Fibroblast of skin of right quadriceps (primary cell): ENCODE measurements at regions not wholly inside any gene's neighbourhood (a gene's known extent, or its start where the extent isn't known, plus 50 kb on each side); places are given as distances from the start of the nearest gene placed in this dataset.

Source experiments
- DNase-seq: peaks from one replicate; pipeline ENCODE4 v3.0.0-alpha.2; 2013

- DNase-seq, result no peak
Observed at GRCh38 chr13:110097013-110097412, 209.9 kb downstream of the COL4A1 start.

DNA sequence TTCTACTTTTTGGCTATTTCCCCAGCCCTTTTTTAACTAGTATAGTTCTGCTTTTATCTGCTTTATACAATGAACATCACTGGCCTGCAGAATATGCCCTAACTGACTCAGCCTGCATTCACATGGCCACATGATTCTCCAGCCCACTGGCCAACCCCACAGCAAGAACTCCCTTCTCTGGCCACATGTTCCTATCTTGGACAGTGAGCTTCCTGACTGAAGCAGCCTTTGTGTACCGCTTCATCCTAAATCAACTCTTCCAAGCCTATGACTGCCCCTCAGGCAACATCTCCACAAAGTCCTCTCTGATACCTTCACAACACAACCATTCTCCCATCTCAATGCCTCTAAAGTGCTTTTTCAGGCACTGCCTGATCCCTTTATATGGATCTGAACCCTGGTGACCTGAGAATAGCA lies 214.1 kb downstream of the COL4A1 start:
- DNase-seq, result no peak

- no peak for DNase-seq
Observed at GRCh38 chr13:110089815-110090214, 217.1 kb downstream of the COL4A1 start.

- DNase-seq, result no peak
Observed at GRCh38 chr13:110089100-110089499, 217.9 kb downstream of the COL4A1 start.

DNA sequence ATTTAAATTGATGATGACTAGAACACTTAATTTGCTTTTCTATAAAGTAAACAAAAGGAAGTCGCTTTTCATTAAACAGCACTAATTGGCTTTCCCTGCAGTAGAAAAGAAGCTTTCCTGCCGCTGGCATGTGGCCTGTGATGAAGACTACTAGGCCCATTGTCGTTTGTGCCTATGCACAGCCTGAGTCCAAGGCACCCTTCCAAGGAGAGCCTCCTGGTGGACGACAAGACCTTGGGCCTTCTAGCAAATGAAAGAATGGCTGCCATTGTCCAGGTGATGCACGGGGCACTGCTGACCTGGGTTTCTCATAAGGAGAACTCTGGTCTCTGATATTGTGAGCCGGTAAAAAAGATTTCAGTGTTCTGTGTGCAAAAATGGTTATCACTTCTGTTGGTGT lies 233.0 kb downstream of the COL4A1 start:
- no peak for DNase-seq

- peak; percentile 82 for DNase-seq
Observed at GRCh38 chr13:110070511-110071120, 236.3 kb downstream of the COL4A1 start.

GRCh38 chr13:110070046-110070445 lies 236.9 kb downstream of the COL4A1 start:
- no peak for DNase-seq

DNA sequence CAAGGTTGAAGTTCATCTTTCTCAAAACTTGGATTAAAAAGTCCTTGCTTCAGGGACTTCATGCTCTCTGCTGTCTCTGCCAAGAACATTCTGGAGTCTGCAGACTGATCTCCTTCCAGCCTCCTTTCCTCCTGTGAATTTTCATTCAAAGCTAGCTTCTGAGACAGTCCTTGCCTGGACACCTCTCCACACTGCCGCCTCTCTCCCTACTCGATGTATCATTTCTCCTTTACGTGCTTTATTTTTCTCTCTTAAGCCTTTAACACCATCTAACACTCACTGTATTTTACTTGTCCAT lies 238.8 kb downstream of the COL4A1 start:
- DNase-seq, result no peak

DNA sequence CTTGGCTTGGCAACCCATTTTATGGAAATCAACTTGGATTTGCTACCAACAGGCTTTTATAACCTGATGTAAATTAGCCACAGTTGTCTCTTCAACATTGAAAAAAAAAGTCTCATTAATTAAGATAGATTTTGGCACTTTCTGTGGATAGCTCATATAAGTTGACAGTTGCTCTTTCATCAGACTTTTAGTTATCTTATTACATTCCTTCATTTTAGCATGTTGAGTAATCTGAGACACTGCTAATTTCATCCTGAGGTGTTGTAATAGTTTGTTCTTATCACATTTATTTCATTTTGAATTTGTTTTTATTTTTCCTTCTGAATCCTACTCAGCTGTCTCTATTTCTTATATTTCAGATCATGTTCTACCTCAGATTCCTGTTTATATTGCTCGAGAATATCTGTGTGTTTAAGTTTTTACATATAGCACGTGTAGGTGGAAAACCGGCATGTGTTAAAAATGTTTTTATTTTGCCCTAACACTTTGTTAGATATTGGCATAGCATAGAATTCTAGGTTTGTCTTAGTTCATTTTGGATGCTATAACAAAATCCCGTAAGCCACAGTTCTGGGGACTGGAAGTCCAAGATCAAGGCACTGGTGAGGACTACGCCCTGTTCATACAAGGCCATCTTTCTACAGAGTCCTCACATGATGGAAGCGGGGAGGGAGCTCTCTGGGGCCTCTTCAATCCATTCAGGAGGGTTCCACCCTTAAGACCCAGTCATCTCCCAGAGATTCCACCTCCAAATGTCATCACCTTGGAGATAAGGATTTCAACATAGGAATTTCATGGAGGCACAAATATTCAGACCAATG lies 239.4 kb downstream of the COL4A1 start:
- no peak for DNase-seq

DNA sequence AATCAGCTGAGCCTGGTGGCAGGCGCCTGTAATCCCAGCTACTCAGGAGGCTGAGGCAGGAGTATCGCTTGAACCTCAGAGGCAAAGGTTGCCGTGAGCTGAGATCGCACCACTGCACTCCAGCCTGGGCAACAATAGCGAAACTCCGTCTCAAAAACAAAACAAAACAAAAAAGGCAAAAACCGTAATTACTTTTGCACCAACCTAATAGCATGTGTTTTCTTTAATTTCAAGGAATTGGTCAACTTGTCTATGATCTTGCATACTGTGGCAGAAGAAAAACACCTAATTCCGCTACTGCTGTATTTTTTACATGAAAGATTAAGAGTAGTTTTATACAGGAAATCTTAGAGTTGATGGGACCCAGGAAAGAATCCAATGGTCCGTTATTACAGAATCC lies 241.2 kb downstream of the COL4A1 start:
- no peak for DNase-seq

DNA sequence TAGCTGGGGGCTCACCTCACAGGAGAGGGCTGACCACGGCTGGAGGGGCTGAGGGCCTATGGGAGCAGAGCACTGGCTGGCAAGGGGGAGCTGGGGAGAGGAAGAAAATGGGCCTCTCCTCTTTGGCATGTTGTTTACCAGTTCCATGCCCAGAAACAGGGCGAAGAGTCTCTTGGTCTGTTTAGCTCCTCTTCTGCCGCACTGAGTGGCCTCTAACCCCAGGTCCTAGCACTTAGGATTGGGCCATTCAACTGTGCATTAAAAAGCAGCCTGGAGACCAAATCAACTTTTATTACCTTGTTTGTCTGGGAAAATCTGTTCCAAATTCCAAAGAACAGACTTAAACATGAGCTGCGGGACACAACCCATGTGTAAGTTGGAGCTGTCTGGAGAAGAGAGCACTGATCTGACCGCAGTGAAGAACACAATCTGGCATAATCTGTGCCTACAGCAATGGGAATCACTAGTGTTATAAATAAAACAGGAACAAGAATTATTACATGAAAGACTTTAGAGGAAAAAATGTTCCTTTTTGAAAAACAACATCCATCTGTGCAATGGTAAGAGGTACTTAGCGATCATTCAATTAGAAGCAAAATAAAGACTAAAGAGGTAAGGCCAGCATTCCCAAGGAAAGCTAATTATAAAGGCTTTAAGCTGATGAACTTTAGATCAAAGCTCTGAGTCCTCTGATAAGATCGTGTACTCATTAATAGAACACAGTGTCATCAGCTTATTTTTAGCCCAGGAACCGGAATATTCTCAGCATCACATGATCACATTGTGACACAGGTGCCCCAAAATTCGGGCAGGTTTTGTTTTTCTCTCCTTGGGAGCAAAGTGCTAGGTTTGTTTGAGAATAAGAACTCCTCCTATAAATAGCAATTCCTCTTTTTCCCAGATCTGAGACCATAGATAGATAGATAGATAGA lies 243.2 kb downstream of the COL4A1 start:
- DNase-seq, result no peak

GRCh38 chr13:110062777-110063442 lies 244.0 kb downstream of the COL4A1 start:
- no peak for DNase-seq

GRCh38 chr13:110062077-110062776 lies 244.7 kb downstream of the COL4A1 start:
- no peak for DNase-seq

- DNase-seq, result no peak
Observed at GRCh38 chr13:110061270-110061669, 245.7 kb downstream of the COL4A1 start.

GRCh38 chr13:110057052-110057451 lies 249.9 kb downstream of the COL4A1 start:
- DNase-seq, result no peak

DNA sequence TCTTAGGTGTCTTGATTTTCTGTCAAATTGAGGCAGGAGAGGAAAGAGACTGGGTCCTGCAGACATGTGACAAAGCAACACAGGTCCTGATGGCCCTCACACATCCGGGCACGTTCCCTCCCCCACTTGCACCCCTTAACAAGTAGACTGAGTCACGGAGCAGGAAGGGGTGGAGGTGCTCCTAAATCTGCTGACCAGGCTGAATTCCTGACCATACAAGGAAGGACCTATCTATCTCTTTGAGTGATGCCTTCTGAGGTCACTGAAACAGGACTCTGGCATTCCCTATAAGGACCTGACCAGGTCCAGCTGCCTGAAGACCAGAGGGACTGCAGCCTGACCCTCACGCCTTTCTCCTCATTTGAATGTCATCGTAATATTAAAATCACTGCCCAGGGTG lies 250.3 kb downstream of the COL4A1 start:
- DNase-seq, result no peak

DNA sequence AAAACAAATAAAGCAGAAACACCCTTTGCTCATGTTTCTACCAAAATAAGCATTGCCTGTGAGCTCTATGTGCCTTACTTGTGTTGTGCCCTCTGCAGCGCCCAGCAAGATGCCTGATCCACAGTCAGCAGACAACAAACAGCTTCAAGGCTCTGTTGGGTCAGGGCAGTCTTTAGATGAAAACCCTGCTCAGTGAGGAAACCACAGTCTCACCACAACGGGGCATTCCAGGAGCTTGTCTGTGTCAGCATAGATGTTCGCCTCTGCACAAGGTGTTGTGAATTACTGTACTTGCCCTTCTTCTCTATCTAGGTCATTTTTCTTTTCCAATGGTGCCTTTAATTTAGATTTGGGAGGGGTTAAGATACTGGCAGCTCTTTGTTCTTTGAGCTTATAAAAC lies 251.9 kb downstream of the COL4A1 start:
- peak; percentile 28 for DNase-seq

- no peak for DNase-seq
Observed at GRCh38 chr13:110054041-110054440, 252.9 kb downstream of the COL4A1 start.

- peak; percentile 46 for DNase-seq
Observed at GRCh38 chr13:110047496-110047895, 259.5 kb downstream of the COL4A1 start.

- DNase-seq, result no peak
Observed at GRCh38 chr13:110046811-110047210, 260.1 kb downstream of the COL4A1 start.

DNA sequence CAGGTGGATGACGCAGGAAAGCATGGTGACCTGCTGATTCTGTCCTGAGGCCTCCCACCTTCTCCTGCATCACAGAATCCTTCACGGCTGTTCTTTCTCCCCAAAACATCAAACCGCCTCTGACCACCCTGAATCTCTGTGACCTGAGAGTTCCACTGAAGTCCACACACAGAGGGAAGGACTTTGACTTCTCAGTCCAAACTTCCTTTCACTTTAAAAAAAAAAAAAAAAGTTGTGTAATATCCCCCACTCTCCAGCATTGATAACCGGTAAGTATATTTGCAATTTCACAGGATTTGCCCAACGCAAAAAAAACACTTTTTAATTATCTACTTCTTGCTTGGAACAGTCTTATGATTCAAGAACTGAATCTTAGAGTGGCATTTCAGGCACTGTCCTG lies 259.5 kb upstream of the IRS2 start:
- no peak for DNase-seq

DNA sequence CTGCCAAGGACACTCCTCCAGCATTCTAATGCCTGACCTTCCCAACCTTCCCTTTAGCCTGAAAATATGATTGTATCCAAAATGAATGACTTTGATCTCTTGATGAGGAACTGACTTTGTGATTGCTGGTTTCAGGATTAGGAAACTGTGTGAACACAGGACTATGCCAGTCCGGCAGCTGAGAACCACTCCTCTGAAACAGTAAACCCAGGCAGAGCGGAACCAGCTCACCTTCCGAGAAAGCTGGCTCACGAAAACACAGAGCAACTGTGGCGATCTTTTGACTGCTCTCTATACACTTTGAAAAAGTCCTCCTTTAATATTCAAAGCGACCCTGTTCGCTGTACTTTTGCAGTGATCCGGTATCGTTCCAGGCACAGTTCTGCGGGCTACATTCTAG lies 258.8 kb upstream of the IRS2 start:
- DNase-seq, result no peak
